Fibroblast of lung (primary cell): ENCODE measurements at regions not wholly inside any gene's neighbourhood (a gene's known extent, or its start where the extent isn't known, plus 50 kb on each side); places are given as distances from the start of the nearest gene placed in this dataset.

Experiments
- EZH2 ChIP-seq: IDR thresholded peaks from 2 replicates; pipeline ENCODE4 v1.5.1; 2012; ENCODE audit warnings: low read length, control low read depth, mild to moderate bottlenecking; ENCODE audit errors: missing control alignments
- TF ChIP-seq, protein P1 (sequence below), 2 donors: IDR thresholded peaks in 1 of 2; conservative IDR thresholded peaks in 1 of 2; 1 replicate in 1 of 2; 2 replicates in 1 of 2; pipeline ENCODE4 v1.5.1; 2011 to 2012; ENCODE audit warnings: low read length in 2 of 2, control low read depth in 1 of 2, inconsistent platforms in 1 of 2, low read depth in 1 of 2, mild to moderate bottlenecking in 1 of 2

DNA sequence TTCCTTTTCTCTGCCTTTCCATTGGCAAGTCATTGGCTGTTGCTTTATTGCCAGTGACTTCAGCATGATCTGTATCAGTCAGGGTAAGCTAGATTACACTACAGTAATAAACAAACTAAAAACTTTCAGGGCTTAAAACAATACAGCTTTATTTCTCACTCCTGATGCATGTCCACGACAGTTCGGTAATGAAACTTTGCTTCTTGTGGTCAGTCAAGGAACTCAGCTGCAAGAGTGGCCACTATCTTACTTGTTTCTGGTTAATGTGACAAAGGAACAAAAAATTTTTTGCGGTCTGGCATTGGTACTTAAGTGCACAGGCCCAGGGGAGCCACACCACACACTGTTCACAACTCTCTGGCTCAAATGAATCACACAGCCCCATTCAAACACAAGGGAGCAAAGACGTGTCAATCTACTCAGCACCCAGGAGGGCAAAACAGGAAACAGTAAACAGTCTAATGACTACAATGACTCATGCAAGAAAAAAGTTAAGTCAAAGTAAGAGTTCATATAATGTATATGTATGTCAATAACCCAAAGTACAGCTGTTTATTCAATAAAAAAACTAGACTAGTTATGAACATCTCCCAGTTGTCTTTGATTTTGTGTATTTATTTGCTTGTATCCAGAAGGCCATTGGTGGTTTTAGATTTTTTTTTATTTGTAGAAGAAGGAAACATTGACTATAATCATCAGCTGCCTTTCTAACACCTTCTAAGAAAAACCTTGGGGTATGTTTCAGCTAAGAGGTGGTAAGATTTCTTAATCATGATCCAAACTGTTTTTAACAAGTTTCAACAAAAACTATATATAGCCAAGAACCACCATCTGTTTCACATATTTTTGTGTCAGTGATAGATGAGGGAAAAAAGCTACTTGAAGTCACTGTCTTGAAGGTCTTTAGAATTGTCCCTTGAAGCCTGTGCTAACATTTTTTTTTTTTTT lies 134.4 kb upstream of the FAM3C start:
- TF ChIP-seq EZH2 = no peak
- TF ChIP-seq, protein P1, sequence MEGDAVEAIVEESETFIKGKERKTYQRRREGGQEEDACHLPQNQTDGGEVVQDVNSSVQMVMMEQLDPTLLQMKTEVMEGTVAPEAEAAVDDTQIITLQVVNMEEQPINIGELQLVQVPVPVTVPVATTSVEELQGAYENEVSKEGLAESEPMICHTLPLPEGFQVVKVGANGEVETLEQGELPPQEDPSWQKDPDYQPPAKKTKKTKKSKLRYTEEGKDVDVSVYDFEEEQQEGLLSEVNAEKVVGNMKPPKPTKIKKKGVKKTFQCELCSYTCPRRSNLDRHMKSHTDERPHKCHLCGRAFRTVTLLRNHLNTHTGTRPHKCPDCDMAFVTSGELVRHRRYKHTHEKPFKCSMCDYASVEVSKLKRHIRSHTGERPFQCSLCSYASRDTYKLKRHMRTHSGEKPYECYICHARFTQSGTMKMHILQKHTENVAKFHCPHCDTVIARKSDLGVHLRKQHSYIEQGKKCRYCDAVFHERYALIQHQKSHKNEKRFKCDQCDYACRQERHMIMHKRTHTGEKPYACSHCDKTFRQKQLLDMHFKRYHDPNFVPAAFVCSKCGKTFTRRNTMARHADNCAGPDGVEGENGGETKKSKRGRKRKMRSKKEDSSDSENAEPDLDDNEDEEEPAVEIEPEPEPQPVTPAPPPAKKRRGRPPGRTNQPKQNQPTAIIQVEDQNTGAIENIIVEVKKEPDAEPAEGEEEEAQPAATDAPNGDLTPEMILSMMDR (conservative IDR thresholded peaks at IDR 0.05 in 1 of 2, IDR thresholded peaks at IDR 0.05 in 1 of 2; ENCODE audit: low read depth in 1 of 2, low read length in 2 of 2) = no peak
